HG03575 (cell line): ENCODE measurements at regions not wholly inside any gene's neighbourhood (a gene's known extent, or its start where the extent isn't known, plus 50 kb on each side); places are given as distances from the start of the nearest gene placed in this dataset.

Experiments
- ATAC-seq: cut with Tn5 transposase; IDR thresholded peaks from one replicate; pipeline ENCODE4 v1.9.1; 2021; ENCODE audit not compliant: unreplicated experiment, insufficient number of reproducible peaks, low FRiP score; ENCODE audit errors: extremely low read depth

DNA sequence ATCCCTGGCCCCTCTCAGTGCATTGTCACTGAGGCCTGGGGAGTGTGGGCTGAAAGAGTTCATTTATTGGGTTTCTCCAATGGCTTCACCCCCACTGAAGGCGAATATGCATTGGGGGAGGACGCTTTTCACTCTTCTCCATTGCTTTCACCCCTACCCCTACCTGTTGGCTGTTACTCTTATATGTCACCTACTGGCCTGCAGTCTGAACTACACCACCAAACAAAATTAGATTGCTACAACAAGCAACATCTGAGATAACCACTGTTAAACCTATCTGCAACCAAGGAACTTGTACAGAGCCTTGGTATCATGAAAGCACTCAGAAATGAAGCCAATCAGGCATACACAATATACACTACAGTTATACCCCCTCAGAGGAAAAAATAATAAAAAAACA, 203.7 kb downstream of the REEP3 start:
- no peak for ATAC-seq

DNA sequence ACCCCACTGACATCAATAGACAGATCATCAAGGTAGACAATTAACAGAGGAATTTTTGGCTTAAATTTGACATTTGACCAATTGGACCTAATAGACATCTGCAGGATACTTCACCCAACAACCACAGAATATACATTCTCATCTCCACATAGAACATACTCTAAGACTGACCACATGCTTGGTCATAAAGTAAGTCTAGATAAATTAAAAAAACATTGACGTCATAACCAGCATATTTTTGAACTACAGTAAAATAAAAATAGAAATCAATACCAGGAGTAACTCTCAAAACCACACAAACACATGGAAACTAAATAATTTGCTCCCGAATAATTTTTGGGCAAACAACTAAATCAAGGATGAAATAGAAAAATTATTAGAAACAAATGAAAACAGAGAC, 205.7 kb downstream of the REEP3 start:
- no peak for ATAC-seq

DNA sequence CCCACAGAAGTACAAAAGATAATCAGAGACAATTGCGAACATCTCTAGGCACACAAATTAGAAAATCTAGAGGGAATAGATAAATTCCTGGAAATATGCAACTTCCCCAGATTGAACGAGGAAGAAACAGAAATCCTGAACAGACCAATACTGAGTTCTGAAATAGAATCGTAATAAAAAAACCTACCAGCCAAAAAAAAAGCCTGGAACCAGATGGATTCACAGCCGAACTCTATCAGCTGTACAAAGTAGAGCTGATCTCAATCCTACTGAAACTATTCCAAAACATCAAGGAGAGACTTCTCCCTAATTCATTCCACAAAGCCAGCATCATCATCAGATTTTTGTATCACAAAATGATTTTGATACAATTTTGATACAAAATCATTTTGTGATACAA, 206.4 kb downstream of the REEP3 start:
- no peak for ATAC-seq

DNA sequence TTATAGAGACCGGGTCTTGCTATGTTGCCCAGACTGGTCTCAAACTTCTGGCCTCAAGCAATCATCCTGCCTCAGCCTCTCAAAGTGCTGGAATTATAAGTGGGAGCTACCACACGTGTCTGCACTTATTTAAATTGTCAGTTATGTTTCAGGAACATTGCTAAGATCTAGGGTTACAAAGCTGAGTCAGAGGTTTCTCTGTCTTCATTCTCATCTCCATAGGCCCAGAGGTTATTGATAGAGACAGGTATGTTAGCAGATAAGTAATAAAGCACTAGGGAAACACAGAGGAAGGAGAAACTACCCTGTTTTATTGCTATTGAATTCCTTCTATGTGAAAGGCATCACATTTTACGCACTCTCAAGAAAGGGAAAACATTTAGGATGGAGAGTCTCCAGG, 214.1 kb downstream of the REEP3 start:
- no peak for ATAC-seq

DNA sequence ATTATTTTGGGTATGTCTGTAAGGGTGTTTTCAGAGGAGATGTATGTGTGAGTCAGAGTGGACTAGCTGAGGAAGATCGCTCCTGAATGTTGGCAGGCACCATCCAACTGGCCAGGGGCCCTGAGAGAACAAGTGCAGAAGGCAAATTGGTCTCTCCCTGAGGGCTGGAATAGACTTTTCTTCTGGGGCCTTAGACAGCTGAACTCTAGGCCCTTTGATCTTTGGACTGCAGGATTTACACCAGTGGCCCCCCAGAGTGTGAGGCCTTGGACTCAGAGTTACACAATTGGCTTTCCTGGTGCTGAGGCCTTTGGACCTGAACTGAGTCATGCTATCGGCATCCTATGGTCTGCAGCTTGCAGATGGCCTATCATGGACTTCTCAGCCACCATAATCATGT, 217.2 kb downstream of the REEP3 start:
- no peak for ATAC-seq

DNA sequence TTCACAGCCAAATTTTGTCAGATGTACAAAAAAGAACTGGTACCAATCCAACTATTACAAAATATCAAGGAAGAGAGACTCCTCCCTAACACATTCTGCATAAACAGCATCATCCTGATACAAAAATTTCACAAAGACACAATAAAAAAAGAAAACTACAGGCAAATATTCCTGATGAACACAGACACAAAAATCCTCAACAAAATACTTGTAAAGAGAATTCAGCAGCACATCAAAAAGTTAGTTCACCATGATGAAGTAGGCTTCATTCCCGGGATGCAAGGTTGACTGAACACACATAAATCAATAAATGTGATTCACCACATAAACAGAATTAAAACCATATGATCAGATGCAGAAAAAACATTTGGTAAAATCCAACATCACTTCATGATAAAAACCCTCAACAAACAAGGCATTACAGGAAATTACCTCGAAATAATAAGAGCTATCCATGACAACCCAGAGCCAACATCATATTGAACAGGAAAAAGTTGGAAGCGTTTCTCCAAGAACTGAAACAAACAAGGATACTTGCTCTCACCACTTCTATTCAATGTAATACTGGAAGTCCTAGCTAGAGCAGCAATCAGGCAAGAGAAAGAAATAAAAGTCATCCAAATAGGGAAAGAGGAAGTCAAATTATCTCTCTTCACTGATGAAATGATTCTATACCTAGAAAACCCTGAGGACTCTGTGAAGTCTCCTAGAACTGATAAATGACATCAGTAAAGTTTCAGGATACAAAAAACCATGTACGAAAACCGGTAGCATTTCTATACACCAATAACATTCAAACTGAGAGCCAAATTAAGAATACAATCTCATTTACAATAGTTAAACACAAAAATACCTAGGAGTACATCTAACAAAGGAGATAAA, 223.1 kb downstream of the REEP3 start:
- no peak for ATAC-seq

DNA sequence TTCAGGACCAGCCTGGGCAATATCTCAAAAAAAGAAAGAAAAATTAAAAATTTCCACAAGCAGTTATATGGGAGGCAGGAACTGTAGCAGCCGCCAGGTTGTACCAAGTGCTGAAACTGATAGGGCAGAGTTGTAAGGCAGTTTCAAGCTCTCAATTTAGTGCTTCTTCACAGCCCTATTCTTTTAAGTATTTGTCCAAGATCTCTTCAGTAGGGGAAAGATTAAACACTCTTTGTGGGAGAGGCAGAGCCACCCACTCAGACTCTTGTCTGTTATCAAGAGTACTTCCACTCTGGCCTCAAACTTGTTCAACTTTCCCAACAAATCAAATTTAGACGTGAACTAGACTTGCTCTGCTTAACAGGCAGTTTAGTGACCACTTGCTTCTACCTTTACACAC, 228.7 kb downstream of the REEP3 start:
- ATAC-seq = no peak

DNA sequence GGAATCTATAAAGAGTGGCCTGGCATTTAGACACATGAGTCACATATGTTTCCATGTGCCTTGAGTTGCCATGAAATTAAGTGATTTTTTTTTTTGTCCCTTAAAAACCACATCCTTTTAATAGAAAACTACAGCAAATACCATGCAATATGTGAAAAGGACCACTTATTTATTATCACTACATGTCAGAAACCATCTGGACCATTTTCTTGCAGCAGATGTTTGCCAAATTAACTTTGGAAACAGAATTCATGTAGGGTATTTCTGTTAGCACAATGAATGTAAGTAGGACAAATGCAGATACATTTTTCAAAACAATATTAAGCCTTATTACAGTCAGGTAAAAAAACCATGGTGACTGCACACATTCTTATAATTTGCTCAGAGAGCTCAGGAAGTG, 230.6 kb downstream of the REEP3 start:
- ATAC-seq = no peak

DNA sequence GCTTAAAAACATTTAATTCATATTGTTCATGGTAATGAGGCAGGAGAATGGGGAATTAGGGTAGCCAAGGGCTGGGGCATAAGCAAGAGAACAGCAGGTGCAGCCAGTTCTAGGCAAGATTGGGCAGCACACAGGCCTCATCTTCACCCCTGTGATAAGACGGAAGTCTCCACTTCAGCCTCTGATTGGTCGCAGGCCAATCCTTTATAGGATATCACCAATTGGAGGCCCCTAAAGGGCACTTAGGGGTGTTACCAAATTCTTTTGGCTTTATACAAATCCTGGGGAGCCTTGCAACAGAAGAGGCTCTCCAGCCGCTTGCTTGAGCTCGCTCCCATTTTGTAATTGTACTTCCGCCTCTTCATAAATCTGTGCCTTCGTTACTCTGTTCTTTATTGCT, 231.1 kb downstream of the REEP3 start:
- ATAC-seq = no peak

DNA sequence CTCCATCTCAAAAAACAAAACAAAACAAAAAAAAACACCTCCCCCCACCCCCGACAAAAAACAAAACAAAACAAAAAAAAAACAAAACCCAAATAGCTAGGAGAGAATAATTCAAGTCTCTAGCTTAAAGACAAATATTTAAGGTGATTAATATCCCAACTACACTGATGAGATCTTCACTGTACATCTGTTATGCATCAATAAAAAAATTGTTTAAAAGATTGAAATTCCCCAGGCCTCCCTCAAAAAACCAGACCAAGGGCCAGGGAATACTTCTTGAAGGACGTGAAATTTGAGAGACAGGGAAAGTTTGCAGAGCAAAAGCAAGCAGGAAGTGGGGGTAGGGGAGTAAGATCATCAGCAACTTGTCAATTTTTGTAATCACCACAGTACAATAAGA, 232.6 kb downstream of the REEP3 start:
- no peak for ATAC-seq

DNA sequence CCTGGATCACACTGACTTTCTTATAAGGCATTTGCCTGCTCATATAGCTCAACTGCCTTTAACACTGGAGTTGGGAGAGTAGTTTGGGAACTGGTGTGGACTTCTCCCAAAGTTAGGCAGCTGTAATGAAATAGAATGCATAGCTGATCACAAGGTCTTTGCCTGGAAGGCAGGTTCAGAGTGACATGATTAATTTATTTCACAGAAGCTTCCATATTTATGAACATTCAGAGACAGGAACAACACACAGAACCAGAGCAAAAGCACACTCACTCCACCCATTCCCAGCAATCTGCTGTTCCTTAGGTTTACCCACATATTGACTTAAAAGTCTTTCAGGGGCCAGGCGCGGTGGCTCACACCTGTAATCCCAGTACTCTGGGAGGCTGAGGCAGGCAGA, 234.2 kb downstream of the REEP3 start:
- no peak for ATAC-seq

DNA sequence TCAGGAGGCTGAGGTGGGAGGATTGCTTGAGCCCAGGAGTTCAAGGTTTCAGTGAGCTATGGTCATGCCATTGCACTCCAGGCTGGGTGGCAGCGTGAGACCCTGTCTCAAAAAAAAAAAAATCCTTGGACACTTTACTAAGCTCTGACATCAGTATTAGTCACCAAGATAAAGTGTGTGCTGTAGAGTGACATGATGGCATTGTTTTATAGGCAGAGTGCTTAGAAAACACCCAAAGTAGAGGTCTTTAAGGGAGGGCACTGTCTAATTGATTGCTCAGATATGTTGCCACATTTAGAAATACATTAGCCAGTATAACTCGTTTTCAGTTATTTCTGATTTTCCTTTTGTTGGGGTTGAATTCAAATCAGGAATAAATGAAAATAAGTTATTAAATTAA, 235.9 kb downstream of the REEP3 start:
- no peak for ATAC-seq

DNA sequence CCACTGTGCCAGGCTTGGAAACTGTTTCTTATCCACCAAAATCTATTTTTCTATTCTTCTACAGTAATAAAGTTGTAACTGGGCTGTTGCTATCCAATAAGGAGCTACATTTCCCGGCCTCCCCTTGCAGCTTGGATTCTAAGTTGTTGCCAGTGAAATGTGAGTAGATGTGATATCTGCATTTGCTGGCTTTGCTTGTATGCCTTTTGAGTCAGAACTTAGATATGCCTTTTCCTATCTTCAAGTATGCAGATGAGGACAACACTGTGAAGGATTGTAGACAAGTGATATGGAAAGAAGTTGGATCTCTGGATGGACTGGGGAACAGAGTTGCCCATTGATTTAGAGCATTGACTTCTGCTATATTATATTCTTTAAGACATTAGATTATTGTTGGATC, 236.9 kb downstream of the REEP3 start:
- no peak for ATAC-seq

DNA sequence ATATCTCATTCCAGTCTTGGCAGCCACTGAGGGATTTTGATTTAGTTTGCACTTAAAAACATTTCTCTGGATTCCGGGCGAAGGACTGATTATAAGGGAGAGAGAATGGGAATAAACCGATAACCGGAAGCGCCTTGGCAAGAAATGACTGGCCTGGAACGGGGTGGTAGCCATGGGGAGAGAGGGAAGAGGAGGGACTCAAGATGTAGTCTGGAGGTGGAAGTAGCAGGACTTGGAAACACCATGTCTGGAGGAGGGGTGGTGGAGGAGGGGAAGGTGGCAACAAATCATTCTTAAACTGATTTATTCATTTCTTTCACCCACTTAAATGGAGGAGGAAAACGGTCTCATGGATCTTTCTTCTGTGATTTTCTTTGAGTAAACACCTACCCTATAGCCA, 238.1 kb downstream of the REEP3 start:
- no peak for ATAC-seq

DNA sequence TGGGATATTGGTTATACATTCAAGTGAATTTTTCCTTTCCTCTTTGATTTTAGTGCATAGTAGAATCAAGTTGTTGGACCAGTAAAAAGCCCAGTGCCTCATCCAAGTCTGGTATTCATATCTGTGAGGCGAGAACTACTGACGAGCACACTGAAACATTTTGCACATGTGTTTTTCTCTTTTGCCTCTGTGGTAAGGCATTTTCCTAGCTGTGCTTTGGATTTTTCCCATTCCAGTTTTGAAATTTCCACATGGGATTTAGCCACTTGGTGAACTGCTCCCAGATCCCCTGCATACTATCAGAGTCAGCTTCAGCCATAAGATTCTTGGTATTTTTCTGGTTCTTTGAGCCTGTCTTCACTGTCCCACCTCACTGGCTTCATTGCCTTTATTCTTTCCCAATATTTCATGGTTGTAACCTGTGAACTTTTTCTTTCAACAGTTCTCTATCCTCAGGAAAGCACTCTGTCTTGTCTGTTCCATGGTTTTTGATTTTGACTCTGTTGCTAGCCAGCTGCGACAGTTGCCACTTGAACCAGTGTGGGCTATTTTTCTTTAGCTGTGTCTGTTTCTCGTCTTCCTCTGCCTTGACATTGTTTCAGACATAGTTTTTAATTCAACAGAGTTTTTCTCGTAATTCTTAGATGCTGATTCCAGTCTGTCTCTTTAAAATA, 239.0 kb downstream of the REEP3 start:
- no peak for ATAC-seq

DNA sequence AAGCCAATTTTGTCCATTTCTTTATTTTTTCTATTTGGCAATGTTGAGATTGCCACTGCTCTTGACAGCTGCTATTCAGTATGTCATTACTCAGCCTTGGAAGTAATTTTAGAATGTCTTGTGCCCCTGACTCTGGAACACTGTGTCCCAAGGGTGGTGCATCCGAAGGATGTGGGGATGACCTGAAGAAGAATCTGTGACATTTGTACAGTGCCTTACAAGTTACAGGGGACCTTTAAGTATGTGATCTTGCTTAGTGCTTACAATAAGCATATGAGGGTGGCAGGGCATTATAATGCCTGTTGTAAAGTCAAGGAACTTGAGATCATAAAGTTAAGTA, 239.5 kb downstream of the REEP3 start:
- no peak for ATAC-seq

DNA sequence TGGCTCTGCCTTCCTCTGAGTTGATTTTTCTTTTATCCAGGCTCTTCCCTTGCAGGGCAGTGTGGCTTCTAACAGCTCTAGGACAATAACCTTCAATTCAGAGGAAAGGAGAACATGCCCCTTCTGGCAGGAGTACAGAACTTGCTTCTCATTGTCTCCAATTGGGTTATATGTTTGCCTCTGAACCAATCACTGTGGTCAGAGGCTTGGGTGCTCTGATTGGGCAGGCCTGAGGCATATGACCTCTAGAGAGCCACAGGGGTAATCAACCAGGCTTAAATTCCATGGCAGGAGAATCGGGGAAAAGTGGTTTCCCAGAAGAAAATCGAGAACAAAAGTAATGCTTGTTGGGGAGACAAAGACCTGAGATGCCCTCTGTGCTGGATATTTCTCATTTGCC, 240.0 kb downstream of the REEP3 start:
- no peak for ATAC-seq

DNA sequence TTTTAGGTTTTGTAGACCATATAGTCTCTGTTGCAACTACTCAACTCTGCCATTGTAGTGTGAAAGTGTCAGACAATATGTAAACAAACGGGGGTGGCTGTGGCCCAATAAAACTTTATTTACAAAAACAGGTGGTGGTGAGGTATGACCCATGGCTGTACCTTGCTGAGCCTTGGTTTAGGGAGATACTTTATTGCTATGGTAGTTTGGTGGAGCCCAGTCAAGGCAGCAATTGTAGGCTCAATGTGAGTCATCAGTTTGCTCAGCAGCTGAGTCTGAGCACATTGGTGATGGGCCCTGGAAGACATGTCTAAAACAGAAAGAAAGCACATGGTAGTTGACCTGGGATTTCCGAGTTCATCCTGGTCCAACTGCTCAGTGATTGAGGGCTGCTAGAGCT, 242.5 kb downstream of the REEP3 start:
- no peak for ATAC-seq

DNA sequence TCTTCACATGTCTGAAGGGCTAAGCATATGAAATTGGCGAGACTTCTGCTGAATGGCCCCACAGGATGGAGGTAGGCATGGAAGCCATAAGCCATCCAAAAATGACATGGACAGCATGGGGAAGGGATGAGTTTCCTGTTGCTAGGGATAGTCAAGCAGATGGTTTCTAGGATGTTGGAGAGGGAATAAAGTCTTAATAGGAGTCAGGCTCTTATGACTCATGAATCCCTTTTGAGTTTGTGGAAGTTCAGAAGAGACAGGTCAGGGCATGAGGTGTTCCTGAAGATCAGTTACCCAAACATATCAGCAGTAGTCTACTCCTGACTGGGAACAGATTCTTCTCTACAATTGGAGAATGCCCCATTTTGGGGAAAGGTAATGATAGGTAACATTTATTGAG, 243.9 kb downstream of the REEP3 start:
- no peak for ATAC-seq

DNA sequence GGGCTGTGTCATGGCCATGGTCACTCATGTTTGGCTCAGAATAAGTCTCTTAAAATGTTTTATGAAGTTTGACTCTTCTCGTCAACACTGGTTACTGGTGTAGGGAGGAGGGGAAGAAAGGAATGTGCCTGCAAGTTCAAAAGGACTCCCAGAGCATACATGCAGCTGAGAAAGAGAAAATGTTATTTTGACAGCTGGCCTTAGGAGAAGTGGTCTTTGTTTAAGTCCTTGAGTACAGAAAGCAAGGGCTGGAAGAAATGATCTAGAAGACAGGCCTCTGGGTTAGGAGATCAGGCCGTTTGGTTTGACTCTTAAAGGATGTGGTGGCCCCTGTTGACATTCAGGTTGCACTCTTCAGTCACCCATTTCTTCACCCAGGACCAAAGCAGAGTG, 245.5 kb downstream of the REEP3 start:
- no peak for ATAC-seq
